ENCODE measurements at regions not wholly inside any gene's neighbourhood (a gene's known extent, or its start where the extent isn't known, plus 50 kb on each side); places are given as distances from the start of the nearest gene placed in this dataset.
"Not testable (repeated sequence)": the region's sequence is repeated elsewhere in the genome, so short reads cannot be mapped to it uniquely, and the experiment has no call there.

GRCh38 chr1:223951551-223951950 is 105.8 kb upstream of the TP53BP2 start:
- DNase-seq = not testable (repeated sequence)

GRCh38 chr1:223949944-223950343 is 104.2 kb upstream of the TP53BP2 start:
- DNase-seq = not testable (repeated sequence)

GRCh38 chr1:223948041-223948440 is 102.3 kb upstream of the TP53BP2 start:
- not testable (repeated sequence) for DNase-seq

GRCh38 chr1:223936592-223936991 is 90.8 kb upstream of the TP53BP2 start:
- not testable (repeated sequence) for DNase-seq

GRCh38 chr1:223931476-223931875 is 85.7 kb upstream of the TP53BP2 start:
- DNase-seq = not testable (repeated sequence)

- DNase-seq = not testable (repeated sequence)
Measured at GRCh38 chr1:223920805-223921204, 75.1 kb upstream of the TP53BP2 start.

GRCh38 chr1:223915476-223915875 is 69.7 kb upstream of the TP53BP2 start:
- DNase-seq = not testable (repeated sequence)

- DNase-seq = not testable (repeated sequence)
Measured at GRCh38 chr1:223913715-223914114, 68.0 kb upstream of the TP53BP2 start.

GRCh38 chr1:223907943-223908587 is 62.3 kb upstream of the TP53BP2 start:
- not testable (repeated sequence) for DNase-seq

GRCh38 chr1:223903221-223903620 is 57.5 kb upstream of the TP53BP2 start:
- DNase-seq = not testable (repeated sequence)

GRCh38 chr1:223899775-223900174 is 54.0 kb upstream of the TP53BP2 start:
- not testable (repeated sequence) for DNase-seq

- DNase-seq = not testable (repeated sequence)
Measured at GRCh38 chr1:223897097-223897496, 51.4 kb upstream of the TP53BP2 start.

- not testable (repeated sequence) for DNase-seq
Measured at GRCh38 chr1:223895950-223896349, 50.2 kb upstream of the TP53BP2 start.
